IPS-20b (cell line): ENCODE measurements at regions not wholly inside any gene's neighbourhood (a gene's known extent, or its start where the extent isn't known, plus 50 kb on each side); places are given as distances from the start of the nearest gene placed in this dataset.

Source experiments
- H3K27ac ChIP-seq: one replicate; pipeline ENCODE4 v1.5.1; 2013; ENCODE audit warnings: low read length
- H3K27me3 ChIP-seq: 2 replicates; pipeline ENCODE4 v1.6.1; 2013; ENCODE audit warnings: mild to moderate bottlenecking, low read length, inconsistent platforms; ENCODE audit not compliant: insufficient read depth
- H3K36me3 ChIP-seq: 2 replicates; pipeline ENCODE4 v1.6.1; 2013; ENCODE audit warnings: low read depth, mild to moderate bottlenecking, inconsistent platforms, low read length, moderate library complexity; ENCODE audit not compliant: insufficient read depth
- H3K4me1 ChIP-seq: 2 replicates; pipeline ENCODE4 v1.6.1; 2013; ENCODE audit warnings: mild to moderate bottlenecking, control low read depth, inconsistent platforms, low read length, moderate library complexity; ENCODE audit not compliant: insufficient read depth
- H3K4me3 ChIP-seq: 2 replicates; pipeline ENCODE4 v1.5.1; 2013; ENCODE audit warnings: mild to moderate bottlenecking, low read length, inconsistent platforms
- H3K9ac ChIP-seq: 2 replicates; pipeline ENCODE4 v1.6.1; 2013; ENCODE audit warnings: low read depth, mild to moderate bottlenecking, inconsistent platforms, low read length, moderate library complexity
- H3K9me3 ChIP-seq: 2 replicates; pipeline ENCODE4 v1.6.1; 2013; ENCODE audit warnings: mild to moderate bottlenecking, low read depth, low read length, inconsistent platforms; ENCODE audit not compliant: insufficient read depth

DNA sequence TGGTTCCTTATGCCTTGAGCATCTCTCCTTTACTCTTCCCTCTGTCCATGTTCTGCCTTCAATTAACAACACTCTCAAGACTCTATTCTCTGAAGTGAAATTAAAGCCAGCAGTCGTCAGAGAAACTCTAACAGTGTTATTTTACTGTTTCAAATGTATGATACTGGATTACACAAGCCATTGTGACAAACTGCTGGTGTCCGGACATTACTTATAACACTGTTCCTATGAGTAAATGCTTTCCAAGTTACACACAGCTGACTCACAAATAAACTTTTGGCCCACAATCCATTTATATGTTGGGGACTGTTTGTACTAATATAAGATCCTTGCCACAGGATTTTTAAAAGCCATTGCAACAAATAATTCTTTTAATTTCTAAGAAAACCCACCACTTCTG lies 63.2 kb upstream of the GHR start:
- Histone ChIP-seq H3K4me1 (peaks cover 20% of the 10 kb centered on the region; the same call in 1 of the 2 replicates), H3K4me3 (peak overlapping the region; percentile 44; the same call in 1 of the 2 replicates), H3K27me3 (no peaks in the 10 kb centered on the region), H3K27ac (no peak overlapping the region), H3K9me3 (no peaks in the 10 kb centered on the region), H3K36me3 (no peaks in the 10 kb centered on the region), H3K9ac (peak overlapping the region; percentile 35; the same call in 1 of the 2 replicates)

DNA sequence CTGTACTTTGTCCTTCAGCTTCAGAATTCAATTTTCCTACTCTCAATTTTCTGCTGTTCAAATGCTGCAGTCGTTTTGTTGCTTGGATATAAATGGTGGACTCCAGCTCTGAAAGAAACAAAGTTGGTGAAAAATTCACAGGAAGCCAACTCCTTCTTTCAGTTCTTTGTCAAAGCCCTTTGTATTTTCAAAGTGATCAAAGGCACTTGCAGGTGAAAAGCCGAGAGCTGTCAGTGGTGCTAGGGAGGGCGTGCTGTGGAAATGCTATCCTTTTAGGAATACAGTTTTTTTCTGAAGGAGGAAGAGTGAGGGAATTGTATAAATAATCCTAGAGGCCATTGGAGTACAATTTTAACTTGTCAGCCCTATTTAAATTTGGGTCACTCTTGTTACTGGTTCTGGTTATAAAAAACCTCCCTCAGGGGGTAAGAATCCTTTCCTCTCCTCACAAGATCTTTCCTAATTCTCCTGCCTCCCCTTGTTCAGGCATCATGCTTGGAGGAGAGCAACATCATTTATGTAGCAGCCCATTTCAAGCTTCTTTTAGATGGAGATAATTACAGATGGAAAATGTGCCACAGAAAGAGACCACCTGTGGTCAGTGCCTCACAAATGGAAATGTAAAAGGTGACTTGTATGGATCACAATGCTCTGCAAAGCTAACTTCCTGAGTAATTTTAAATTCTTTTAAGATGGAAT lies 62.5 kb upstream of the GHR start:
- no peak overlapping the region for H3K27ac ChIP-seq
- peaks cover 20% of the 10 kb centered on the region; the same call in 1 of the 2 replicates for H3K4me1 ChIP-seq
- peak overlapping the region; percentile 44; the same call in 1 of the 2 replicates for H3K4me3 ChIP-seq
- H3K36me3 ChIP-seq: no peaks in the 10 kb centered on the region
- peak overlapping the region; percentile 35; the same call in 1 of the 2 replicates for H3K9ac ChIP-seq
- no peaks in the 10 kb centered on the region for H3K9me3 ChIP-seq
- no peaks in the 10 kb centered on the region for H3K27me3 ChIP-seq

DNA sequence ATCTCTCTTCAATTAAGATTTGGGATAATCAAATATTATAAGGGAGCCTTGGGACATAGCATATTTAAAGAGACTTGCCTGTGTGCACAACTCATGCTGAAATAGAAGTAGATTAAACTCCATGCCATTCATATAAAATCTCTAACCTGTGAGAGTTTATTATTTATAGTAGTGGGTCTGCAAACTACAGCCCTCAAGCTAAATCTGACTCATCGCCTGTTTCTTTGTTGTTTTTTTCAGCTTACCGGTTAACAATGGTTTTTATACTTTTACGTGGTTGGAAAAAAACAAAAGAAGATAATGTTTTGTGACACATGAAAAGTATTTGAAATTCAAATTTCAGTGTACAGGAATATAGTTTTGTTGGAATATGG lies 61.9 kb upstream of the GHR start:
- no peaks in the 10 kb centered on the region for H3K27me3 ChIP-seq
- H3K4me1 ChIP-seq: peaks cover 20% of the 10 kb centered on the region; the same call in 1 of the 2 replicates
- H3K4me3 ChIP-seq: no peak overlapping the region
- no peak overlapping the region for H3K27ac ChIP-seq
- no peaks in the 10 kb centered on the region for H3K36me3 ChIP-seq
- H3K9me3 ChIP-seq: no peaks in the 10 kb centered on the region
- H3K9ac ChIP-seq: no peak overlapping the region; the same call in 1 of the 2 replicates

DNA sequence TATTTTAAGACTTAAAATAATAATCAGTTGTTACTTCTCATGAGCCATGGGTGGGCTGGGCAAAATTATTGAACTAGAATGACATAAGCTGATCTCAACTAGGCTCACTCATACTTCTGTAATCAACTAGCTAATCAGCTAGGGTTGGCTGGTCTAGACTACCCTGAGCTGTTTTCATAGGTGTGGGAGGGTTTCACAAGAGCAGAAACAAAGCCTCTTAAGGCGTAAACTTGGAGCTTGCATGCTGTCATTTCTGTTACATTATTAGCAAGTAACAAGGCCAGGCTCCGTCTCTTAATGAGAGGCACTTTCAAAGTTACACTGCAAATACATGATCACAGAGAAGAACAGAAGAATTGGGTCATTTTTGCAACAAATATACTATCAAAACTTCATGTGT lies 57.2 kb upstream of the GHR start:
- no peak overlapping the region for H3K4me3 ChIP-seq
- no peak overlapping the region for H3K9ac ChIP-seq
- no peaks in the 10 kb centered on the region for H3K27me3 ChIP-seq
- H3K9me3 ChIP-seq: no peaks in the 10 kb centered on the region
- peaks cover 9% of the 10 kb centered on the region; the same call in 1 of the 2 replicates for H3K4me1 ChIP-seq
- H3K36me3 ChIP-seq: no peaks in the 10 kb centered on the region
- no peak overlapping the region for H3K27ac ChIP-seq
